Calu3 (cell line): ENCODE measurements at regions not wholly inside any gene's neighbourhood (a gene's known extent, or its start where the extent isn't known, plus 50 kb on each side); places are given as distances from the start of the nearest gene placed in this dataset.

Source experiments
- BruUV-seq: library from RNA; stranded (reverse); fragments of 400-500 nt; replicated peaks from 2 replicates; lab custom pipeline; 2021; lab: Mats Ljungman, UMichigan
- CTCF ChIA-PET: fragments of 300-600 bp; sonication (Branson Sonifier 250); formaldehyde crosslinking; loops from one replicate; lab custom pipeline; 2022; ENCODE audit warnings: antibody characterized with exemption; lab: Charles Lee
- DNase-seq: peaks from one replicate; pipeline ENCODE4 v3.0.0; 2022
- H3K27ac Mint-ChIP-seq: one replicate; pipeline ENCODE4 v1.8.0; 2022; ENCODE audit warnings: mixed read lengths; ENCODE audit not compliant: unreplicated experiment
- H3K27me3 Mint-ChIP-seq: one replicate; pipeline ENCODE4 v1.8.0; 2022; ENCODE audit warnings: mixed read lengths; ENCODE audit not compliant: unreplicated experiment
- H3K36me3 Mint-ChIP-seq: one replicate; pipeline ENCODE4 v1.8.0; 2022; ENCODE audit warnings: mild to moderate bottlenecking, moderate library complexity, mixed read lengths; ENCODE audit not compliant: insufficient read depth, unreplicated experiment
- H3K4me1 Mint-ChIP-seq: one replicate; pipeline ENCODE4 v1.8.0; 2022; ENCODE audit warnings: mild to moderate bottlenecking, low read depth, mixed read lengths; ENCODE audit not compliant: unreplicated experiment
- H3K4me3 Mint-ChIP-seq: one replicate; pipeline ENCODE4 v1.8.0; 2022; ENCODE audit warnings: mild to moderate bottlenecking, low read depth, moderate library complexity, mixed read lengths; ENCODE audit not compliant: unreplicated experiment
- H3K9me3 Mint-ChIP-seq: one replicate; pipeline ENCODE4 v1.8.0; 2022; ENCODE audit warnings: low read depth, mixed read lengths; ENCODE audit not compliant: unreplicated experiment
- intact Hi-C: fragments of 100-400 bp; cut with micrococcal nuclease; formaldehyde crosslinking; loops from one replicate; pipeline ENCODE4 v1.10.0; 2022; ENCODE audit not compliant: unreplicated experiment
- TF ChIP-seq, protein P1 (sequence below): fragments of 200-600 bp; IDR thresholded peaks from one replicate; pipeline ENCODE4 v1.8.0; 2022; ENCODE audit warnings: antibody characterized with exemption; ENCODE audit not compliant: unreplicated experiment

DNA sequence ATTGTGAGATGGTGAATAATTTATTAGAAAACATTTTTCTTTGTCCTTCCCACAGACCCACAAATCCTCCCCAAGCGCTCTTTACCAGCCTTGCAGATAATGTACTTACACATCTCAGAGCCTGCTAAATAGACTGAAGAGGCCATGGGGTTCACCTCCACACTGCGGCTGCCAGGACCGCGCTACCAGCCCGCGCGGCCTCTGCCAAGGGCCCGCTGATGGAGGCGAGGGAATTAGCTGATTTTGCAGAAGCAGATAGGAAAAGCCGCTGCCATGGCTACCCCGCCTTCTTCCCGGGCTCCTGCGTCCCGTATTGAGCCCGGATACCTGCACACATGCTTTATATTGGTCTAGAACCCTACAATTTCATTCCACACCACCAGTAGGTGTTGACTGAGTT, 248.0 kb upstream of the FOXD3 start:
- intact Hi-C loops, result no loop called here
- H3K27me3 Mint-ChIP-seq, result peaks cover 70% of the 10 kb centered on the region
- H3K27ac Mint-ChIP-seq, result no peak overlapping the region
- no peaks in the 10 kb centered on the region for H3K36me3 Mint-ChIP-seq
- TF ChIP-seq, protein P1, sequence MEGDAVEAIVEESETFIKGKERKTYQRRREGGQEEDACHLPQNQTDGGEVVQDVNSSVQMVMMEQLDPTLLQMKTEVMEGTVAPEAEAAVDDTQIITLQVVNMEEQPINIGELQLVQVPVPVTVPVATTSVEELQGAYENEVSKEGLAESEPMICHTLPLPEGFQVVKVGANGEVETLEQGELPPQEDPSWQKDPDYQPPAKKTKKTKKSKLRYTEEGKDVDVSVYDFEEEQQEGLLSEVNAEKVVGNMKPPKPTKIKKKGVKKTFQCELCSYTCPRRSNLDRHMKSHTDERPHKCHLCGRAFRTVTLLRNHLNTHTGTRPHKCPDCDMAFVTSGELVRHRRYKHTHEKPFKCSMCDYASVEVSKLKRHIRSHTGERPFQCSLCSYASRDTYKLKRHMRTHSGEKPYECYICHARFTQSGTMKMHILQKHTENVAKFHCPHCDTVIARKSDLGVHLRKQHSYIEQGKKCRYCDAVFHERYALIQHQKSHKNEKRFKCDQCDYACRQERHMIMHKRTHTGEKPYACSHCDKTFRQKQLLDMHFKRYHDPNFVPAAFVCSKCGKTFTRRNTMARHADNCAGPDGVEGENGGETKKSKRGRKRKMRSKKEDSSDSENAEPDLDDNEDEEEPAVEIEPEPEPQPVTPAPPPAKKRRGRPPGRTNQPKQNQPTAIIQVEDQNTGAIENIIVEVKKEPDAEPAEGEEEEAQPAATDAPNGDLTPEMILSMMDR, result no peak
- no TSS peak for BruUV-seq
- DNase-seq, result no peak
- H3K4me3 Mint-ChIP-seq, result no peak overlapping the region
- CTCF ChIA-PET, result no interaction called here
- H3K9me3 Mint-ChIP-seq, result peaks cover 4% of the 10 kb centered on the region
- H3K4me1 Mint-ChIP-seq, result no peaks in the 10 kb centered on the region

DNA sequence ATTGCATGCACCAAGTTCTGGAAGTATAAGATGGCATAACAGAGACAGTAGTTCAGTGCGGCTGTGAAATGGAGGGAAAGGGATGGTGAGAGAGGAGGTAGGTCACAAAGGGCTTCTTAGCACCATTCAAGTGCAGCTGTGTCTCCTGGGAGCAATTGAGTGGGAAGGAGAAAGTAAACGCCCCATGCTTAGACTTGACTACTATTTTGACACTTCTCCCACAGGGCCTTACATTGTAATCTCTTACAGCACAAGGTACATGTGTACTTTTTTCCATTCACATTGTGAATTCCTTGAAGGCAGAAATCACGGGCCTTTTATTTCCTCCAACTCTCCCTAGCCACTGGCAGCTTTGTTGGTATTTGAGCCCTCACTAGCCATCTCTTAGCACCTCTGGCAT, 239.6 kb upstream of the FOXD3 start:
- TF ChIP-seq, protein P1, result no peak
- H3K4me1 Mint-ChIP-seq, result no peaks in the 10 kb centered on the region
- CTCF ChIA-PET, result no interaction called here
- BruUV-seq, result no TSS peak
- intact Hi-C loops, result no loop called here
- no peaks in the 10 kb centered on the region for H3K9me3 Mint-ChIP-seq
- H3K4me3 Mint-ChIP-seq, result no peak overlapping the region
- no peaks in the 10 kb centered on the region for H3K36me3 Mint-ChIP-seq
- peaks cover 68% of the 10 kb centered on the region for H3K27me3 Mint-ChIP-seq
- no peak overlapping the region for H3K27ac Mint-ChIP-seq
- no peak for DNase-seq

DNA sequence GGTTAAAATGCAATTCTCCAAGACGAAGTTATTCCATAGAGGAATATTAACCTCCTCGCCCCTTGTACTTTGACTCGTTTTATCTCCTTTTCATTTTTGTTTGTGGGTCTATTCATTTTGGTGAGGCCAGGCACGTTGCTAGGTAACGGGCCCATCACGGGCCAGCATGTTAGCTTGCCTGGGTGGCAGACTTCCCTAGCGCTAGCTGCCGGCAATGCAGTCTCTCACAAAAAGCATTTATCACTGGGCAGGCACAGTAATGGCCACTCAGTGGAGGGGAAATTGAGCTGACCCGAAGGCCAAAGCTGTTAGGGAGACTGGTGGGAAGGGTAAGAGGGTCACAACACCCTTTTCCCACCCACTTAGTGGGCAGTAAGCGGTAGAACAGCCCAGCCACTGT, 234.4 kb upstream of the FOXD3 start:
- DNase-seq, result no peak
- Mint-ChIP-seq H3K4me3 (no peak overlapping the region), H3K4me1 (no peaks in the 10 kb centered on the region), H3K27me3 (peaks cover 76% of the 10 kb centered on the region), H3K36me3 (no peaks in the 10 kb centered on the region), H3K27ac (no peak overlapping the region), H3K9me3 (no peaks in the 10 kb centered on the region)
- intact Hi-C loops, result no loop called here
- TF ChIP-seq, protein P1, result no peak
- CTCF ChIA-PET, result no interaction called here
- BruUV-seq, result no TSS peak

DNA sequence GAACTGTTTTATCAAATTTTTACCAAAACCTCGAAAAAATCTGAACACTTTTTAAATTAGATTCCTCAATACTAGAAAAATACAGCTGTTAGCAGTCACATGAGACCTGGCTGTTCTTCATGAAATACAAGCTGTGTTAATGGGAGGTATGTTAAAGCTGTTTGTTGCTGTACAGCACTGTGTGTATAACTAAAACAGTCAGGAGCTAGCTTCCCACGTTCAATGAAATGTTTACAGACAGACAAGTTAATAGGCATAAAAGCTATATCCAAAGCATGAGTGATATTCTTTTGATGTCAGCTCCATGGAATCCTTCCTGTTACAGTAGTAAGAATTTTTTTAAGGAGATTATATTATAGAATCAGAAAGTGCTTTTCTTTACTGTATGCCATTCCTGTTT, 223.2 kb upstream of the FOXD3 start:
- CTCF ChIA-PET, result interaction anchor here (0.7 kb wide), 2 partner anchors 9 to 111 kb away, joined by 3 read pairs; no protein-coding TSS in a partner anchor
- peaks cover 39% of the 10 kb centered on the region for H3K27me3 Mint-ChIP-seq
- BruUV-seq, result no TSS peak

More for the DNA sequence above, 223.2 kb upstream of the FOXD3 start:
- Mint-ChIP-seq H3K27ac (no peak overlapping the region), H3K36me3 (no peaks in the 10 kb centered on the region), H3K9me3 (no peaks in the 10 kb centered on the region), H3K4me1 (no peaks in the 10 kb centered on the region), H3K4me3 (no peak overlapping the region)
- intact Hi-C loops, result no loop called here
- DNase-seq, result no peak
- TF ChIP-seq, protein P1, result no peak
